Neural progenitor cell (in vitro differentiated cells): ENCODE measurements at regions not wholly inside any gene's neighbourhood (a gene's known extent, or its start where the extent isn't known, plus 50 kb on each side); places are given as distances from the start of the nearest gene placed in this dataset.

Experiments
- CTCF ChIP-seq: fragments of 200-600 bp; sonication (generic); IDR thresholded peaks from 2 replicates; pipeline ENCODE4 v1.5.1; 2017; ENCODE audit warnings: antibody characterized with exemption, mild to moderate bottlenecking
- EZH2 ChIP-seq: fragments of 200-600 bp; sonication (generic); IDR thresholded peaks from 2 replicates; pipeline ENCODE4 v1.6.1; 2017; ENCODE audit warnings: antibody characterized with exemption, mild to moderate bottlenecking, moderate library complexity
- EZH2phosphoT487 ChIP-seq: fragments of 200-600 bp; sonication (generic); IDR thresholded peaks from 2 replicates; pipeline ENCODE4 v1.6.1; 2017; ENCODE audit warnings: antibody characterized with exemption

GRCh38 chr17:72240333-72240732, 119.5 kb downstream of the SOX9 start:
- TF ChIP-seq EZH2phosphoT487 (no peak), CTCF (no peak), EZH2 (no peak)
